Mucosa of descending colon (tissue), 3 donors: ENCODE measurements at regions not wholly inside any gene's neighbourhood (a gene's known extent, or its start where the extent isn't known, plus 50 kb on each side); places are given as distances from the start of the nearest gene placed in this dataset.

Experiments
- ATAC-seq: fragments of 200-7000 bp; cut with Tn5 transposase; one replicate; pipeline ENCODE4 v1.9.1; 2020; ENCODE audit warnings: mild to moderate bottlenecking, moderate library complexity
- DNase-seq, 3 donors: peaks; one replicate each; pipeline ENCODE4 v3.0.0-alpha.2; 2020
- H3K36me3 ChIP-seq: fragments of 200-600 bp; one replicate; pipeline ENCODE4 v1.8.0; 2021; ENCODE audit warnings: low read depth, mild to moderate bottlenecking
- H3K4me1 ChIP-seq: fragments of 200-600 bp; one replicate; pipeline ENCODE4 v1.8.0; 2021; ENCODE audit warnings: low read depth, mild to moderate bottlenecking
- H3K4me3 ChIP-seq: fragments of 200-600 bp; one replicate; pipeline ENCODE4 v1.8.0; 2021; ENCODE audit warnings: mild to moderate bottlenecking
- H3K9me3 ChIP-seq: fragments of 200-600 bp; one replicate; pipeline ENCODE4 v1.8.0; 2021; ENCODE audit warnings: mild to moderate bottlenecking
- intact Hi-C, 2 donors: fragments of 100-400 bp; cut with DNase I in 1 of 2; cut with micrococcal nuclease in 1 of 2; formaldehyde crosslinking; loops; one replicate each; pipeline versions ENCODE4 v1.11.0 to v1.11.1; 2022; cut with DNase I, micrococcal nuclease
- TF ChIP-seq, protein P1 (sequence below): fragments of 200-600 bp; IDR thresholded peaks from one replicate; pipeline ENCODE4 v1.8.0; 2022; ENCODE audit warnings: antibody characterized with exemption, mild to moderate bottlenecking
- donor health status: DM: no; HTN: no; CAD: no; lungs with moderate emphysema.
- donor health status: DM: no; HTN: no; CAD: no.
- donor health status: DM: no; HTN: yes; CAD: no.

DNA sequence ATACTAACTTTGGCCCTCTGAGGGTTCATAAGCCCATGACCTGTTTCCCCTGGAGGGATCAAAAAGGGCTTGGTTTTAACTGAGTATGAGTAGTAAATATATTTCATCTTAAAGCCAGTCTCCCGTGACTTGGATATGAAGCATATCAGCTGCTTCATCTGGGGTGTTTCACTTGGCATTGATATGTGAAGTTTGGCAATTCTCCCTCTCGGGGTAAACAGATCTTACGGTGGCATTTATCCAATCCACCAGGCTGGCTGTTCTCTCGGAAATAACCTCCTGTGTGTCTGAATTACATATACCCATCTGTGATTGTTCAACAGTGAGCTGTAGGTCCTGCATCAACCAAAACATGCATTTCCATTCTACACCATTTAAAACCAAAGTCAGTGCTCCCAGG lies 130.7 kb downstream of the ADAM29 start:
- Histone ChIP-seq H3K4me3 (no peak overlapping the region), H3K36me3 (no peaks in the 10 kb centered on the region), H3K9me3 (peaks cover 38% of the 10 kb centered on the region), H3K4me1 (no peaks in the 10 kb centered on the region)
- DNase-seq (no peak), ATAC-seq (no peak)
- intact Hi-C loops: no loop called here
- TF ChIP-seq, protein P1, sequence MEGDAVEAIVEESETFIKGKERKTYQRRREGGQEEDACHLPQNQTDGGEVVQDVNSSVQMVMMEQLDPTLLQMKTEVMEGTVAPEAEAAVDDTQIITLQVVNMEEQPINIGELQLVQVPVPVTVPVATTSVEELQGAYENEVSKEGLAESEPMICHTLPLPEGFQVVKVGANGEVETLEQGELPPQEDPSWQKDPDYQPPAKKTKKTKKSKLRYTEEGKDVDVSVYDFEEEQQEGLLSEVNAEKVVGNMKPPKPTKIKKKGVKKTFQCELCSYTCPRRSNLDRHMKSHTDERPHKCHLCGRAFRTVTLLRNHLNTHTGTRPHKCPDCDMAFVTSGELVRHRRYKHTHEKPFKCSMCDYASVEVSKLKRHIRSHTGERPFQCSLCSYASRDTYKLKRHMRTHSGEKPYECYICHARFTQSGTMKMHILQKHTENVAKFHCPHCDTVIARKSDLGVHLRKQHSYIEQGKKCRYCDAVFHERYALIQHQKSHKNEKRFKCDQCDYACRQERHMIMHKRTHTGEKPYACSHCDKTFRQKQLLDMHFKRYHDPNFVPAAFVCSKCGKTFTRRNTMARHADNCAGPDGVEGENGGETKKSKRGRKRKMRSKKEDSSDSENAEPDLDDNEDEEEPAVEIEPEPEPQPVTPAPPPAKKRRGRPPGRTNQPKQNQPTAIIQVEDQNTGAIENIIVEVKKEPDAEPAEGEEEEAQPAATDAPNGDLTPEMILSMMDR: no peak

- ATAC-seq (no peak), DNase-seq (no peak)
- Histone ChIP-seq H3K4me3 (no peak overlapping the region), H3K9me3 (peaks cover 50% of the 10 kb centered on the region), H3K36me3 (no peaks in the 10 kb centered on the region), H3K4me1 (no peaks in the 10 kb centered on the region)
- TF ChIP-seq, protein P1: no peak
- intact Hi-C loops: no loop called here
These were observed 133.8 kb downstream of the ADAM29 start for GRCh38 chr4:175051974-175052373.

GRCh38 chr4:175054980-175055379 lies 136.8 kb downstream of the ADAM29 start:
- intact Hi-C loops: no loop called here
- Histone ChIP-seq H3K36me3 (no peaks in the 10 kb centered on the region), H3K4me3 (no peak overlapping the region), H3K9me3 (peaks cover 42% of the 10 kb centered on the region), H3K4me1 (no peaks in the 10 kb centered on the region)
- DNase-seq (no peak), ATAC-seq (no peak)
- TF ChIP-seq, protein P1: no peak

DNA sequence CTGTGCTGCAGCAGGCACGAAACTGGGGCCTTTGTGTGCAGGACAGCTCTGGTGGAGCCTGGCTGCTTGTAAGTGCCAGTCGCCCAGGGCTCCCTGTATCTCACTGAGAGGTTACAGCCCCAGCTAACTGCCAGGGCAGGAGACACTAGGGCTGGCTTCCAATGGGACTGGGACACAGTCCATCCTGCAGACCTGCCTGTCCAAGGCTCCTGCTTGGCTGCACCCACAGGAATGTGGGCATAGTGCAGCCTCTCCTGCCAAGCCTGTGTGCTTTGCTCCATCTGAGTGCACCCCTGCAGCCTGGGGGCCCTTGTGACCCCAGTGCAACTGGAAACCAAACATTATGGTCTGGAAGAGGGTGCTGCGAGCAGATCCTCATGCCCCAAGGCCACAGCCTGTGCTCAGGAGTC lies 144.0 kb downstream of the ADAM29 start:
- intact Hi-C loops: no loop called here
- ATAC-seq (no peak), DNase-seq (peak in 1 of 3 donors; percentile 14)

GRCh38 chr4:175065228-175065627 lies 147.1 kb downstream of the ADAM29 start:
- TF ChIP-seq, protein P1: no peak
- Histone ChIP-seq H3K36me3 (no peaks in the 10 kb centered on the region), H3K9me3 (peaks cover 36% of the 10 kb centered on the region), H3K4me3 (no peak overlapping the region), H3K4me1 (no peaks in the 10 kb centered on the region)
- DNase-seq (no peak), ATAC-seq (no peak)
- intact Hi-C loops: no loop called here

More for the DNA sequence above, 144.0 kb downstream of the ADAM29 start:
- TF ChIP-seq, protein P1: no peak
- no peaks in the 10 kb centered on the region for H3K36me3 ChIP-seq
- peaks cover 34% of the 10 kb centered on the region for H3K9me3 ChIP-seq
- H3K4me1 ChIP-seq: no peaks in the 10 kb centered on the region
- no peak overlapping the region for H3K4me3 ChIP-seq
